Rectal smooth muscle tissue (tissue), 1 donor: ENCODE measurements at regions not wholly inside any gene's neighbourhood (a gene's known extent, or its start where the extent isn't known, plus 50 kb on each side); places are given as distances from the start of the nearest gene placed in this dataset.

Experiments
- H3K27ac ChIP-seq: one replicate; pipeline ENCODE4 v1.7.0; 2013; ENCODE audit warnings: low read depth, low read length, inconsistent platforms
- H3K27me3 ChIP-seq: one replicate; pipeline ENCODE4 v1.7.0; 2013; ENCODE audit warnings: low read length; ENCODE audit not compliant: control insufficient read depth, insufficient read depth
- H3K36me3 ChIP-seq: one replicate; pipeline ENCODE4 v1.7.0; 2013; ENCODE audit warnings: low read length; ENCODE audit not compliant: control insufficient read depth, insufficient read depth
- H3K4me1 ChIP-seq: one replicate; pipeline ENCODE4 v1.7.0; 2013; ENCODE audit warnings: low read length; ENCODE audit not compliant: control insufficient read depth, insufficient read depth
- H3K4me3 ChIP-seq: one replicate; pipeline ENCODE4 v1.7.0; 2013; ENCODE audit warnings: low read length
- H3K9ac ChIP-seq: one replicate; pipeline ENCODE4 v1.7.0; 2013; ENCODE audit warnings: low read length

- H3K27ac ChIP-seq, result no peak overlapping the region
- no peaks in the 10 kb centered on the region for H3K27me3 ChIP-seq
- H3K36me3 ChIP-seq, result no peaks in the 10 kb centered on the region
- H3K4me3 ChIP-seq, result no peak overlapping the region
- H3K4me1 ChIP-seq, result no peaks in the 10 kb centered on the region
- no peak overlapping the region for H3K9ac ChIP-seq
Measured at GRCh38 chr3:160124224-160124623, 101.0 kb upstream of the C3orf80 start.

GRCh38 chr3:160125258-160125657 is 100.0 kb upstream of the C3orf80 start:
- Histone ChIP-seq H3K4me3 (no peak overlapping the region), H3K4me1 (no peaks in the 10 kb centered on the region), H3K27me3 (no peaks in the 10 kb centered on the region), H3K9ac (no peak overlapping the region), H3K36me3 (no peaks in the 10 kb centered on the region), H3K27ac (no peak overlapping the region)

- Histone ChIP-seq H3K4me3 (no peak overlapping the region), H3K36me3 (no peaks in the 10 kb centered on the region), H3K27me3 (no peaks in the 10 kb centered on the region), H3K4me1 (no peaks in the 10 kb centered on the region), H3K9ac (no peak overlapping the region), H3K27ac (no peak overlapping the region)
Measured at GRCh38 chr3:160126051-160126450, 99.2 kb upstream of the C3orf80 start.

- no peaks in the 10 kb centered on the region for H3K4me1 ChIP-seq
- H3K4me3 ChIP-seq, result no peak overlapping the region
- H3K36me3 ChIP-seq, result no peaks in the 10 kb centered on the region
- no peaks in the 10 kb centered on the region for H3K27me3 ChIP-seq
- no peak overlapping the region for H3K9ac ChIP-seq
- H3K27ac ChIP-seq, result no peak overlapping the region
Measured at GRCh38 chr3:160126761-160127160, 98.5 kb upstream of the C3orf80 start.

GRCh38 chr3:160127308-160127707 is 97.9 kb upstream of the C3orf80 start:
- H3K27me3 ChIP-seq, result no peaks in the 10 kb centered on the region
- no peak overlapping the region for H3K9ac ChIP-seq
- no peak overlapping the region for H3K27ac ChIP-seq
- H3K36me3 ChIP-seq, result no peaks in the 10 kb centered on the region
- H3K4me3 ChIP-seq, result no peak overlapping the region
- H3K4me1 ChIP-seq, result no peaks in the 10 kb centered on the region

GRCh38 chr3:160128056-160128455 is 97.2 kb upstream of the C3orf80 start:
- no peaks in the 10 kb centered on the region for H3K27me3 ChIP-seq
- no peaks in the 10 kb centered on the region for H3K4me1 ChIP-seq
- no peaks in the 10 kb centered on the region for H3K36me3 ChIP-seq
- H3K27ac ChIP-seq, result no peak overlapping the region
- no peak overlapping the region for H3K4me3 ChIP-seq
- no peak overlapping the region for H3K9ac ChIP-seq

GRCh38 chr3:160129459-160130061 is 95.7 kb upstream of the C3orf80 start:
- H3K4me1 ChIP-seq, result no peaks in the 10 kb centered on the region
- no peak overlapping the region for H3K4me3 ChIP-seq
- H3K27me3 ChIP-seq, result no peaks in the 10 kb centered on the region
- H3K9ac ChIP-seq, result no peak overlapping the region
- no peaks in the 10 kb centered on the region for H3K36me3 ChIP-seq
- no peak overlapping the region for H3K27ac ChIP-seq

GRCh38 chr3:160130071-160130470 is 95.2 kb upstream of the C3orf80 start:
- Histone ChIP-seq H3K27ac (no peak overlapping the region), H3K4me1 (no peaks in the 10 kb centered on the region), H3K27me3 (no peaks in the 10 kb centered on the region), H3K9ac (no peak overlapping the region), H3K36me3 (no peaks in the 10 kb centered on the region), H3K4me3 (no peak overlapping the region)

- Histone ChIP-seq H3K4me3 (no peak overlapping the region), H3K36me3 (no peaks in the 10 kb centered on the region), H3K4me1 (no peaks in the 10 kb centered on the region), H3K9ac (no peak overlapping the region), H3K27ac (no peak overlapping the region), H3K27me3 (no peaks in the 10 kb centered on the region)
Measured at GRCh38 chr3:160130950-160131349, 94.3 kb upstream of the C3orf80 start.

GRCh38 chr3:160132226-160132625 is 93.0 kb upstream of the C3orf80 start:
- H3K36me3 ChIP-seq, result no peaks in the 10 kb centered on the region
- H3K27ac ChIP-seq, result no peak overlapping the region
- no peak overlapping the region for H3K4me3 ChIP-seq
- H3K27me3 ChIP-seq, result no peaks in the 10 kb centered on the region
- no peak overlapping the region for H3K9ac ChIP-seq
- H3K4me1 ChIP-seq, result no peaks in the 10 kb centered on the region

- Histone ChIP-seq H3K4me1 (no peaks in the 10 kb centered on the region), H3K36me3 (no peaks in the 10 kb centered on the region), H3K9ac (no peak overlapping the region)
Measured at GRCh38 chr3:160133757-160134156, 91.5 kb upstream of the C3orf80 start.

GRCh38 chr3:160134454-160134853 is 90.8 kb upstream of the C3orf80 start:
- Histone ChIP-seq H3K36me3 (no peaks in the 10 kb centered on the region), H3K27ac (no peak overlapping the region)

More at GRCh38 chr3:160133757-160134156, 91.5 kb upstream of the C3orf80 start:
- Histone ChIP-seq H3K27me3 (no peaks in the 10 kb centered on the region), H3K27ac (no peak overlapping the region), H3K4me3 (no peak overlapping the region)

GRCh38 chr3:160134964-160135363 is 90.3 kb upstream of the C3orf80 start:
- H3K27ac ChIP-seq, result no peak overlapping the region

More at GRCh38 chr3:160134454-160134853, 90.8 kb upstream of the C3orf80 start:
- Histone ChIP-seq H3K4me1 (no peaks in the 10 kb centered on the region), H3K4me3 (no peak overlapping the region), H3K27me3 (no peaks in the 10 kb centered on the region), H3K9ac (no peak overlapping the region)

More at GRCh38 chr3:160134964-160135363, 90.3 kb upstream of the C3orf80 start:
- Histone ChIP-seq H3K4me1 (no peaks in the 10 kb centered on the region), H3K4me3 (no peak overlapping the region), H3K9ac (no peak overlapping the region), H3K36me3 (no peaks in the 10 kb centered on the region), H3K27me3 (no peaks in the 10 kb centered on the region)
